HG02642 (cell line): ENCODE measurements at regions not wholly inside any gene's neighbourhood (a gene's known extent, or its start where the extent isn't known, plus 50 kb on each side); places are given as distances from the start of the nearest gene placed in this dataset.

ENCODE experiments used
- ATAC-seq: cut with Tn5 transposase; IDR thresholded peaks from one replicate; pipeline ENCODE4 v1.9.1; 2021; ENCODE audit warnings: mild to moderate bottlenecking; ENCODE audit not compliant: unreplicated experiment, poor library complexity

- ATAC-seq: no peak
These were observed 164.3 kb downstream of the NTMT2 start for GRCh38 chr1:170310014-170310405.

DNA sequence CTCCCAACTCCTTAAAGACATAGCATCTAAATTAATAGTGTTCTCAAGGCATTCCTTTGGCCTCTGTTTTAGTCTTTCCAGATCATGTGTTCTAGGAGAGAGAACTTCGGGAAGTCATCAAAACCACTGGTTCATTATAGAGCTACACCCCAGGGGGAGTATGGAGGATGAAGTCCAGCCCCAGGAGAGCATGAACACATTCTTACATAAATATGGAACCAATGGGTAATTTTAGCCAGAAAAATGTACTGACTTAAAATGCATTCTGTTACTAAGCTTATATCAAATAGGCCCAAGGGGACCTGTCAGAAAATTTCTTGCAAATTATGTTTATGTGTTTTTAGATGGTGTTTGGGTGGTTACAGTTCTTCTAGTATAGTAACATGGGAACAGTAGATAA lies 165.2 kb downstream of the NTMT2 start:
- no peak for ATAC-seq

DNA sequence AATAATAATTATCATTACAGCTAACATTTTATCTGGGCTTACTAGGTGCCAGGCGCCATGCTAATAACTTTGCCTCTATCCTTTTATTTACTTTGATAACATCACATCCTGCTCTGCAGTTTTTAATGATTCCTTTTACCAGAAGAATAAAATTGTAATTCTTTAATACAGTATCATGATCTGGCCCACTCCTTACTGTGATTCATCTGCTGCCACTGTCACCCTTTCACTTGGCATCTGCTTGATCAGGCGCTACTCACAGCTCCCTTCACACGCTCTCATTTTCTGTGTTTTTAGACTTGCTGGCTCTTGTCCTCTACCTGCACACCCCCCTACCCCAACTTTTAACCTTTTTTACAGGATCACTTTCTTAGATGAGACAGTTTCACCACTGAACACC lies 167.5 kb downstream of the NTMT2 start:
- no peak for ATAC-seq

DNA sequence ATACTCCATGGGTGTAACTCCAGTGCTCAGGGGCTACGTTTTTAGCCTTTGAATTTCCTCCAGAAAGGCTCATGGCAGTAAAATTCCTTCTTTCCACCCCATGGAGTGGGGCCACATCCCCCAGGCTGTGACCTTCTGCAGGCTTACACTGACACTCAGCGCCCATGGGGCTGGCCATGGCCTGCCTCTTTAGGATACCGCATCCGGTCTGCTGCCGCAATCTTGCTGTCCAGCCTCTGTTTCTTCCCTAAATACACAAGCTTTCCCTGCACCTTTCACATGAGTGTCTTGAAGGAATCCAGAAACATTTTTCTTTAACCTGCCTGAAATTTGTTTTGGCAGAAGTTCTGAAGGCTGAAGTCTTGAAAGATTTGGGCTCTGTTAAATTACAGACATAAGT lies 170.5 kb downstream of the NTMT2 start:
- ATAC-seq: no peak

DNA sequence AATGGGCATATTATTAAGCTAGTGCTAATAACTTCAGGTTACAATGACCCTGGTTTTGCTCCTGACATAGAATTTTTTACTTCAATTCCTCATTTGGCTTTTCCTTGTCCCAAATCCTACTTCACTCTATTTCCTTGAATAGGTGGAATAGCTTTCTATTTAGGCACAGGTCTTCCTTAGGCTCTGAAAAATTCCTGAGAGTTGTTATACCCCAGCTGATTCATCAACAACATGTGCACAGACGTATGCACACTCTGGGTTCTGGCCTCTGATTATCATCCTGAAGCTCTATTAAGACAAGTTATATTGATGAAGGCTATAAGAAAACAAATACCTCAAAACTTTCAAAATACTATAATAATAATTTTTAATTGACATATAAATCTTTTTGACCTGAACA lies 172.4 kb downstream of the NTMT2 start:
- ATAC-seq: no peak

GRCh38 chr1:170318736-170319135 lies 173.0 kb downstream of the NTMT2 start:
- ATAC-seq: no peak

DNA sequence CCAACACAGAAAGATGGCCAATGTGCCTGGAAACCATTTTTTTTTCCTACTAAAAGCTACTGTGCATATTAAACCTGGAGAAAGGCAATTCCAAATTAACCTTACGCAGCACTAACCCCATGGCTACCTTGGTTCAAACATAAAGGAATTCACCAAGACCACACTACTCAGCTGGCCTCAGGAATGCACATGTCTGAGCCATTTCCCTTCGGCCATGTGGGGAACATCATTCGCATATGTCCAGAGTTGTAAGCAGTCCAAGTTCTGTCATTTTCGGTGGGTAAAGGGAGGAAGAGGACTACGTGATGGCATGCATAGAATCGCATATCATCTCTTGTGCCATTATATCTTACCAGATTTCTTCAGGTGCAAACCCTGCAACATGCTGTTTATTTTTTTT lies 175.4 kb downstream of the NTMT2 start:
- ATAC-seq: no peak

- ATAC-seq: no peak
These were observed 180.4 kb downstream of the NTMT2 start for GRCh38 chr1:170326186-170326585.

- no peak for ATAC-seq
These were observed 187.0 kb downstream of the NTMT2 start for GRCh38 chr1:170332801-170333200.

GRCh38 chr1:170337413-170337994 lies 191.7 kb downstream of the NTMT2 start:
- no peak for ATAC-seq

- no peak for ATAC-seq
These were observed 192.4 kb upstream of the GORAB start for GRCh38 chr1:170339534-170339933.

DNA sequence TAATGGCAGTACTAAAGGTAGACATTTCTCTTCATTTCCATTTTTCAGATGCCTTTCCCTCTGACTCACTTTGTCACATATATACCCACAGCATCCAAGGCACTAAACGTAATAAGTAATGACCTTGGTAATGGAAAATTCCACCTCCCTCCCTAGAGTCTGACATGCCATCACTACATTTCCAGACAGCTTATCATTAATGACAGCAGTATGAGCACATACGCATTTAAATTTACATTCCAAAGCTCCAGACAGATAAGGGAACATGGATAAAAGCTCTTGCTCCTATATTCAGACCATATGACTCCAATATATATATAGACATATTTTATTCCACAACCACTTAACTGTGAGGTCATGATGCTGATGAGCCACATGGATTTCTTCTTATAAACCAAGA lies 191.7 kb upstream of the GORAB start:
- ATAC-seq: no peak

- no peak for ATAC-seq
These were observed 180.5 kb upstream of the GORAB start for GRCh38 chr1:170351366-170351946.

DNA sequence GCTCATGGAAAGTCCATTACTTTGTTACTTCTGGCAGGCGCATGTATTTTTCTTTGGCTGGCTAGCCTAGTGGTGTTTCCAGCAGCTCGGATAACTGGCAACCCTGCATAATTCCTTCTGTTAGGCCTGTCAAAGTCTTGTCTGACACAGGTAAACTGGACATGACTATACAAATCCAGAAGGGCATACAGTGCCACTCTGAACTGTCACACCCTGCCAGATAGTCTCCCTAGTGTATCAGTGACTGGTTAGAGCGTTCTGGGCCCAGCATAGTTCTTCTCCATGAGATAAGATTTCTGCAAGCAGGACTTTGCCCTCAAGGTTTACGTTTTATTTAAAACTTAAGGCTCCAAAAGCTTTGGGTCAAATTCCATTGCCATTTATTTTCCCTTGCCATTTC lies 177.7 kb upstream of the GORAB start:
- ATAC-seq: no peak

DNA sequence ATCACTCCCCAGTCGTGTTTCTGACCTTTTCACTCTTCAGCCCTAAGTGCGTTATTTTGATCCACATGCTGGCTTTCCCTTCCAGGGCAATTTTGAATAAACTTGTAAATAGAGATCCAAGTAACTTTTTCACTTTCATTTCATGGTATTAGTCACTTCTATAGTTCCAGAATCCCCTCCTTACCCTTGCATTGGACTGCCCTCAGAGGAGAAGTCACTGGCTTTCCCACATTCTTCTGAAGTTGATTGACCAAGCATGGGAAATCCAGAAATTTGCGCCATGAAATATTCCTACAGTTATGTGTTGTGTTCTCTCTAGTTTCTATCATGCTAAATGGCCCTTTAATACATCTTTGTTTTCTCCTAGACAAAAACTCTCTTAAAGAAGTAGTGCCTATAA lies 177.3 kb upstream of the GORAB start:
- no peak for ATAC-seq

DNA sequence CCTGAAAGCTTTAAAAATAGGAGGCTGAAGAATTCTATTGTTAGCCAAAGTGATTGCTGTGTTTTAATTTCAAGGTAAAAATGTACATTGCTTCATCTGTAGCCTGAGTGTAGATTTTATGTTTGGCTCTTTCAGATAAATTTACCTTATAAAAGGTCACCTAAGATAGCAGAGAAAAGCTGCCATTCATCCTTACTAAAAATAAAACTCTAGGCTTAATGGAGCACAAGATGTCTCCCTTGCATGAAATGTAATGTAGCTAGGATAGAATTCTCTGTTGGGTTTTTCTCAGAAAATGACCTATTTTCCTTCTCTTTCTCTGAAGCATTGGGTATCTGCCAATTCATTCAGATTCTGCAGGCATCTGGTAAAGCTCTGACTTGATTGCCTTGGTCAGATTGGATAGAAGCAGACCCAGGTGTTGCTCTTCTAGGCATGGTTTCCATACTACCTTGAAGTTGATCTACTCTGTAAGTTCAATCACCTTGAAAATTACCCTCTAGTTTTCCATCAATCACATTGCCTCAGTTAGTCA lies 176.6 kb upstream of the GORAB start:
- ATAC-seq: no peak

- ATAC-seq: peak; percentile 76
These were observed 175.4 kb upstream of the GORAB start for GRCh38 chr1:170356585-170356984.

- no peak for ATAC-seq
These were observed 174.2 kb upstream of the GORAB start for GRCh38 chr1:170357750-170358149.

DNA sequence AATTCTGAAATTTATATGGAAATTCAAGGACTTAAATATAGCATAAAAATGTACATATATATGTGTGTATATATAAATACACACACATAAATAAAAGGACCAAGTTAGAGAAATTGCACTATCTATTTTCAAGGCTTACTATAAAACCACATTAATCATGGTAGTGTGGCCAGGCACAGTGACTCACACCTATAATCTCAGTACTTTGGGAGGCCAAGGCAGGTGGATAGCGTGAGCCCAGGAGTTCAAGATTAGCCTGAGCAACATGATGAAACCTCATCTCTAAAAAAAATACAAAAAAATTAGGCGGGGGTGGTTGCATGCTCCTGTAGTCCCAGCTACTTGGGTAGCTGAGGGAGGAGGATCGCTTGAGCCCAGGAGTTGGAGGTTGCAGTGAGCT lies 171.4 kb upstream of the GORAB start:
- no peak for ATAC-seq

DNA sequence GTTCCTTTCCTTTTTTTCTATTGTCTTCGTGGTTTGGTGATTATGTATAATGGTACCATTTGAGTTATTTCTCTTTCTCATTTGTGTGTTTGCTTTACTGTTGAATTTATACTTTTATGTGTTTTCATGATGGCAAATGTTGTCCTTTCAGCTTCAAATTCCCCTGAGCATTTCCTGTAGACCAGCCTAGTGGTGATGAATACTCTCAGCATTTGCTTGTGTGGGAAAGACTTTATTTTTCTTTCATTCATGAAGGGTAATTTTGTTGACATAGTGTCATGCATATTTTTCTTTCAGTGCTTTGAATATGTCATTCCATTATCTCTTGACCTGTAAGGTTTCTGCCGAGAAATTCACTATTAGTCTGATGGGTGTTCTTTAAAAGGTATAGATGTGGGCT lies 166.6 kb upstream of the GORAB start:
- ATAC-seq: no peak

GRCh38 chr1:170366980-170367379 lies 165.0 kb upstream of the GORAB start:
- no peak for ATAC-seq

DNA sequence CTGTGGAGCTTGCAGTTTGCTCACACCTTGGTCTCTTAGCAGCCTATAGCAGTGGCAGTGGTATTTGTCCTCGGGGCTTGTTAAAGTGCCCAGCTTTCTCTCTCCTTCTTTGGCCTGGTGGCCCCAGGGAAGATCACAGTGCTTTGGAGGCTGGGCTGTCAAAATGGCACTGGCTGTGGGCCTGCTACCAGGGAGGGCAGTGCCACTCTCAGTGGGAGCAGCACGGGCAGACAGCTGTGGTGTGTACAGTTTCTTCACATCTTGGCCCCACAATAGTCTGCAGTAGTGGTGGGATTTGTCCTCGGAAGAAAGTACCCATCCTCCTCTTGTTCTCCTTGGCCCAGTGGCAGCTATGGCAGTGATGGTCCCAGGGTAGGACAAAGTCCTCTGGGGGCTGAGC lies 164.4 kb upstream of the GORAB start:
- no peak for ATAC-seq
